ENCODE measurements at regions not wholly inside any gene's neighbourhood (a gene's known extent, or its start where the extent isn't known, plus 50 kb on each side); places are given as distances from the start of the nearest gene placed in this dataset.

- no peak overlapping the region for H4K91ac ChIP-seq (ENCODE audit: insufficient read length, low read depth, low read length)
- H2BK5ac ChIP-seq (ENCODE audit: insufficient read length, low read length): no peak overlapping the region
- no peak overlapping the region for H3K4me2 ChIP-seq (ENCODE audit: insufficient read depth, insufficient read length, low read length)
- no peaks in the 10 kb centered on the region for H3K79me1 ChIP-seq (ENCODE audit: insufficient read depth, low read depth, low read length, poor library complexity, severe bottlenecking)
- no peaks in the 10 kb centered on the region for H3K23me2 ChIP-seq (ENCODE audit: insufficient read length, low read depth, low read length, poor library complexity, severe bottlenecking)
- H2BK15ac ChIP-seq (ENCODE audit: low read depth, low read length): no peak overlapping the region
- no peak overlapping the region for H3K27ac Mint-ChIP-seq
- H2BK20ac ChIP-seq (ENCODE audit: low read depth, low read length, poor library complexity, severe bottlenecking): no peak overlapping the region
- no peaks in the 10 kb centered on the region for H3K4me1 ChIP-seq (ENCODE audit: insufficient read depth, low read length)
- H3K9me3 Mint-ChIP-seq: no peaks in the 10 kb centered on the region
- H2AFZ ChIP-seq (ENCODE audit: low read length): no peak overlapping the region
- no peak overlapping the region for H3K9ac ChIP-seq (ENCODE audit: extremely low read depth, insufficient read length, low read length)
- no peak for DNase-seq
- no peaks in the 10 kb centered on the region for H4K20me1 ChIP-seq (ENCODE audit: control insufficient read depth, insufficient read depth, insufficient read length)
- no peaks in the 10 kb centered on the region for H3K27me3 ChIP-seq (ENCODE audit: insufficient read depth, low read length)
- H3K4me1 Mint-ChIP-seq: peaks cover 5 to 6% of the 10 kb centered on the region in 2 experiments; a peak in 2 of 4 replicates
- H4K8ac ChIP-seq (replicated peaks; ENCODE audit: insufficient read length, low read depth, low read length): no peak overlapping the region
- H3K27ac ChIP-seq (ENCODE audit: insufficient read length, low read depth, low read length): no peak overlapping the region
- H3K14ac ChIP-seq (ENCODE audit: insufficient read depth, low read length): no peak overlapping the region
- H3K36me3 Mint-ChIP-seq (ENCODE audit: insufficient read depth in 1 of 3, low read depth in 3 of 3): no peaks in the 10 kb centered on the region; a peak in 1 of 7 replicates
- no peak overlapping the region for H2AK5ac ChIP-seq (ENCODE audit: insufficient read length, low read length)
- no peak for TF ChIP-seq CTCF (conservative IDR thresholded peaks at IDR 0.05)
- no peaks in the 10 kb centered on the region for H3K79me2 ChIP-seq (ENCODE audit: insufficient read depth, low read length)
- no peaks in the 10 kb centered on the region; the same call in 1 of the 2 replicates for H3K27me3 Mint-ChIP-seq (ENCODE audit: low read depth)
- no peak overlapping the region for H3K4ac ChIP-seq (ENCODE audit: low read depth, low read length)
- no peak overlapping the region for H3K56ac ChIP-seq (ENCODE audit: insufficient read length, low read depth, low read length)
- no peak overlapping the region for H2BK120ac ChIP-seq (ENCODE audit: low read depth, low read length, poor library complexity, severe bottlenecking)
- H4K5ac ChIP-seq (ENCODE audit: insufficient read length, low read depth, low read length): no peak overlapping the region
- no peak overlapping the region for H2BK12ac ChIP-seq (ENCODE audit: insufficient read length, low read depth, low read length)
- no CpG with 5 or more reads among the region's 10 CpGs for WGBS (ENCODE audit: extremely low coverage, insufficient read length, low lambda C conversion rate)
- no peak overlapping the region for H3K18ac ChIP-seq (ENCODE audit: insufficient read length, low read depth, low read length)
- no peak overlapping the region for H3T11ph ChIP-seq (ENCODE audit: low read length)
- no peak overlapping the region for H3K4me3 Mint-ChIP-seq
- H3K9me3 ChIP-seq (ENCODE audit: control insufficient read depth, low read depth, low read length): no peaks in the 10 kb centered on the region
- no peak overlapping the region for H3K23ac ChIP-seq (ENCODE audit: insufficient read length, low read depth, low read length)
Observed at GRCh38 chr18:10350661-10351060, 103.8 kb upstream of the APCDD1 start.

All from H9 (cell line).